OCI-LY1 (cell line): ENCODE measurements at regions not wholly inside any gene's neighbourhood (a gene's known extent, or its start where the extent isn't known, plus 50 kb on each side); places are given as distances from the start of the nearest gene placed in this dataset.

Experiments used
- H2AFZ ChIP-seq: fragments of 200-600 bp; sonication (generic), shearing (Covaris generic); 2 replicates; pipeline ENCODE4 v1.6.0; 2014; ENCODE audit warnings: antibody characterized with exemption, mild to moderate bottlenecking, low read length
- H3F3A ChIP-seq: fragments of 200-600 bp; sonication (generic), shearing (Covaris generic); 2 replicates; pipeline ENCODE4 v1.6.0; 2014; ENCODE audit warnings: mild to moderate bottlenecking, antibody characterized with exemption, low read length, moderate library complexity; ENCODE audit not compliant: insufficient read depth
- H3K27ac ChIP-seq: fragments of 200-600 bp; sonication (generic); 2 replicates; pipeline ENCODE4 v1.5.1; 2014; ENCODE audit warnings: low read length, mixed run types, mild to moderate bottlenecking, low read depth; ENCODE audit not compliant: poor library complexity, severe bottlenecking
- H3K27me3 ChIP-seq: fragments of 200-600 bp; sonication (generic); 2 replicates; pipeline ENCODE4 v1.6.0; 2014; ENCODE audit warnings: antibody characterized with exemption, mild to moderate bottlenecking, low read length, moderate library complexity; ENCODE audit not compliant: insufficient read depth
- H3K36me3 ChIP-seq: fragments of 200-600 bp; sonication (generic); 2 replicates; pipeline ENCODE4 v1.6.1; 2014; ENCODE audit warnings: mild to moderate bottlenecking, antibody characterized with exemption, low read length, moderate library complexity, mixed read lengths; ENCODE audit not compliant: insufficient read depth
- H3K4me1 ChIP-seq: fragments of 200-600 bp; sonication (generic); 2 replicates; pipeline ENCODE4 v1.5.1; 2014; ENCODE audit warnings: mild to moderate bottlenecking, low read length, moderate library complexity; ENCODE audit not compliant: insufficient read depth, severe bottlenecking
- H3K4me2 ChIP-seq: fragments of 200-600 bp; sonication (generic), shearing (Covaris generic); 2 replicates; pipeline ENCODE4 v1.6.1; 2014; ENCODE audit warnings: low read length
- H3K4me3 ChIP-seq: fragments of 200-600 bp; sonication (generic); 2 replicates; pipeline ENCODE4 v1.5.1; 2014; ENCODE audit warnings: low read length, low read depth, mild to moderate bottlenecking, mixed read lengths; ENCODE audit not compliant: poor library complexity, severe bottlenecking
- H3K79me2 ChIP-seq: fragments of 200-600 bp; shearing (Covaris generic); 2 replicates; pipeline ENCODE4 v1.6.1; 2016; ENCODE audit warnings: mixed run types, low read length, mixed read lengths; ENCODE audit not compliant: insufficient read depth
- H3K9ac ChIP-seq: fragments of 200-600 bp; sonication (generic), shearing (Covaris generic); 2 replicates; pipeline ENCODE4 v1.6.1; 2014; ENCODE audit warnings: mild to moderate bottlenecking, low read length, mixed read lengths
- H3K9me2 ChIP-seq: fragments of 200-600 bp; sonication (generic), shearing (Covaris generic); 2 replicates; pipeline ENCODE4 v1.6.1; 2014; ENCODE audit warnings: low read depth, mild to moderate bottlenecking, low read length, mixed read lengths
- H3K9me3 ChIP-seq: fragments of 200-600 bp; shearing (Covaris generic); 2 replicates; pipeline ENCODE4 v1.6.1; 2014; ENCODE audit warnings: low read length, mixed read lengths
- H4K20me1 ChIP-seq: fragments of 200-600 bp; sonication (generic), shearing (Covaris generic); 2 replicates; pipeline ENCODE4 v1.6.0; 2016; ENCODE audit warnings: mild to moderate bottlenecking, low read length; ENCODE audit not compliant: insufficient read depth
- CTCF ChIP-seq: fragments of 200-600 bp; sonication (generic), shearing (Covaris generic); IDR thresholded peaks from 2 replicates; pipeline ENCODE4 v1.5.1; 2017; ENCODE audit warnings: mild to moderate bottlenecking, antibody characterized with exemption, low read length, moderate library complexity, mixed read lengths
- EZH2 ChIP-seq: fragments of 200-600 bp; sonication (generic), shearing (Covaris generic); IDR thresholded peaks from 2 replicates; pipeline ENCODE4 v1.8.0; 2017; ENCODE audit warnings: borderline replicate concordance, mixed run types, mild to moderate bottlenecking, antibody characterized with exemption, low read length, moderate library complexity, mixed read lengths

DNA sequence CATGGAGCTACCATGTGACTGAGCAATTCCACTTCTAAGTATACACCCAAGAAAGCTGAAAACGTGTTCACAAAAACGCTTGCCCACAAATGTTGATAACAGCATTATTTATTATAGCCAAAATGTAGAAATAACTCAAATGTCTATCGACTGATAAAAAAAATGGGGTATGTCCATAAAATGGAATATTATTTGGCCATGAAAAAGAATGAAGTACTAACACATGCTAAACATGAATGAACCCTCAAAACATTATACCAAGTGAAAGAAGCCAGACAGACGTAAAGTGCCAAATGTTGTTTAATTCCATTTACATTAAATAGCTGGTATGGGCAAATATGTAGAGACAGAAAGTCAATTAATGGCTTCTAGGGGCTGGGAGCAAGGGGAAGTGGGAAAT is 184.9 kb upstream of the IRX2 start:
- no peaks in the 10 kb centered on the region for H3K9me3 ChIP-seq
- no peaks in the 10 kb centered on the region for H3K36me3 ChIP-seq
- no peak overlapping the region for H3K27ac ChIP-seq
- no peak overlapping the region for H2AFZ ChIP-seq
- no peak overlapping the region for H3K4me3 ChIP-seq
- no peak overlapping the region for H3K4me2 ChIP-seq
- H3K9ac ChIP-seq: no peak overlapping the region
- H3K9me2 ChIP-seq: no peaks in the 10 kb centered on the region
- no peaks in the 10 kb centered on the region for H3K79me2 ChIP-seq
- no peaks in the 10 kb centered on the region for H4K20me1 ChIP-seq
- H3F3A ChIP-seq: no peaks in the 10 kb centered on the region
- H3K27me3 ChIP-seq: no peaks in the 10 kb centered on the region
- TF ChIP-seq CTCF: no peak
- no peak for TF ChIP-seq EZH2
- no peaks in the 10 kb centered on the region for H3K4me1 ChIP-seq

DNA sequence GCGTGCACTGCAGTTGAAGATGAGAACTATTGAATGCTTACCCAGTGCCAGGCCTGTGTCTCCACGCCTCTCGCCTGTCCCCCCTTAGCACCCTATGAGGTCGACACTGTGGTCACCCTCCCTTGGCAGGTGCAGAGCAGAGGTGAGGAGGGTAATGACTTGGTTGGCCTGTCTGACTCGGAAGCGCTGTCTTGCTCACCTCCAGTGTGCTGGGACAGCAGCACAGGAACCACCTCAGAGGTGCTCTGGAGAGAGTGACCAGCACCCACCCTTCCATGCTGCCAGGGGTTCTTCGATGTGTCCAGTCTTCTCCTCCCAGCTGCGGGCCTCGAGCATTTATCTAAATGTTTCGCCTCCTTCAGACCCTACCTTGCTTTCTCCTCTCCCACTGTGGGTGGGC is 178.3 kb upstream of the IRX2 start:
- Histone ChIP-seq H3K27ac (no peak overlapping the region), H4K20me1 (no peaks in the 10 kb centered on the region), H3K4me2 (no peak overlapping the region), H3F3A (no peaks in the 10 kb centered on the region), H3K4me3 (no peak overlapping the region), H2AFZ (no peak overlapping the region), H3K9me3 (no peaks in the 10 kb centered on the region), H3K4me1 (no peaks in the 10 kb centered on the region), H3K27me3 (no peaks in the 10 kb centered on the region), H3K9ac (no peak overlapping the region), H3K79me2 (no peaks in the 10 kb centered on the region), H3K9me2 (no peaks in the 10 kb centered on the region), H3K36me3 (no peaks in the 10 kb centered on the region)
- TF ChIP-seq CTCF (no peak), EZH2 (no peak)

GRCh38 chr5:2921651-2922050 is 170.2 kb upstream of the IRX2 start:
- no peaks in the 10 kb centered on the region for H3K9me2 ChIP-seq
- H3K4me3 ChIP-seq: no peak overlapping the region
- H3K4me2 ChIP-seq: no peak overlapping the region
- no peaks in the 10 kb centered on the region for H4K20me1 ChIP-seq
- no peaks in the 10 kb centered on the region for H3K4me1 ChIP-seq
- no peaks in the 10 kb centered on the region for H3K36me3 ChIP-seq
- H3K27ac ChIP-seq: no peak overlapping the region
- H3F3A ChIP-seq: no peaks in the 10 kb centered on the region
- H3K9ac ChIP-seq: no peak overlapping the region
- H2AFZ ChIP-seq: no peak overlapping the region
- no peaks in the 10 kb centered on the region for H3K27me3 ChIP-seq
- H3K79me2 ChIP-seq: no peaks in the 10 kb centered on the region
- no peaks in the 10 kb centered on the region for H3K9me3 ChIP-seq
- no peak for TF ChIP-seq EZH2
- no peak for TF ChIP-seq CTCF
